Mammary epithelial cell (primary cell): ENCODE measurements at regions not wholly inside any gene's neighbourhood (a gene's known extent, or its start where the extent isn't known, plus 50 kb on each side); places are given as distances from the start of the nearest gene placed in this dataset.

Source experiments
- EZH2 ChIP-seq: IDR thresholded peaks from 2 replicates; pipeline ENCODE4 v1.6.1; 2012; ENCODE audit warnings: low read length, inconsistent platforms, borderline replicate concordance
- TF ChIP-seq, protein P1 (sequence below), 2 donors: IDR thresholded peaks in 1 of 2; conservative IDR thresholded peaks in 1 of 2; 2 replicates each; pipeline ENCODE4 v1.5.1; 2011 to 2012; ENCODE audit warnings: inconsistent platforms in 2 of 2, low read length in 2 of 2, mild to moderate bottlenecking in 2 of 2, control low read depth in 1 of 2, low read depth in 1 of 2; ENCODE audit not compliant: insufficient read depth in 1 of 2; ENCODE audit errors: extremely low read depth in 1 of 2

DNA sequence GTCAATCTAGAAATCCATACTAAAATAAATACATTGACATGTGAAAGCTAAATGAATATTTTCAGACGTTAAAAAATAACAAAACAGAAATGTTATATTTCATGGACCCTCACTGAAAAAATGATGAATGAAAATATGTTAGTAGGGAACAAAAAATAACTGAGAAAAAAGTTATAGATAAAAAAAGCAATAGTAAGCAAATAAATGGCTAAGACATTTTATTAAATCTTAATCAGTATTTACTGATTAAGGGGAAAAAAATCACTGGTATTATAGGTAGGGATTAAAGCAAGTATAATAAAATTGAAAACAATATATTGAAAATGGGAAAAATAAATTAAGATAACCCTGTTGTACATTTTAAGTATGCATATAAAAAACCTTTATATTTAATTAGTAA lies 468.1 kb upstream of the MANEA start:
- TF ChIP-seq, protein P1, sequence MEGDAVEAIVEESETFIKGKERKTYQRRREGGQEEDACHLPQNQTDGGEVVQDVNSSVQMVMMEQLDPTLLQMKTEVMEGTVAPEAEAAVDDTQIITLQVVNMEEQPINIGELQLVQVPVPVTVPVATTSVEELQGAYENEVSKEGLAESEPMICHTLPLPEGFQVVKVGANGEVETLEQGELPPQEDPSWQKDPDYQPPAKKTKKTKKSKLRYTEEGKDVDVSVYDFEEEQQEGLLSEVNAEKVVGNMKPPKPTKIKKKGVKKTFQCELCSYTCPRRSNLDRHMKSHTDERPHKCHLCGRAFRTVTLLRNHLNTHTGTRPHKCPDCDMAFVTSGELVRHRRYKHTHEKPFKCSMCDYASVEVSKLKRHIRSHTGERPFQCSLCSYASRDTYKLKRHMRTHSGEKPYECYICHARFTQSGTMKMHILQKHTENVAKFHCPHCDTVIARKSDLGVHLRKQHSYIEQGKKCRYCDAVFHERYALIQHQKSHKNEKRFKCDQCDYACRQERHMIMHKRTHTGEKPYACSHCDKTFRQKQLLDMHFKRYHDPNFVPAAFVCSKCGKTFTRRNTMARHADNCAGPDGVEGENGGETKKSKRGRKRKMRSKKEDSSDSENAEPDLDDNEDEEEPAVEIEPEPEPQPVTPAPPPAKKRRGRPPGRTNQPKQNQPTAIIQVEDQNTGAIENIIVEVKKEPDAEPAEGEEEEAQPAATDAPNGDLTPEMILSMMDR (conservative IDR thresholded peaks at IDR 0.05 in 1 of 2, IDR thresholded peaks at IDR 0.05 in 1 of 2; ENCODE audit: extremely low read depth in 1 of 2, insufficient read depth in 1 of 2, low read depth in 1 of 2, low read length in 2 of 2): no peak
- no peak for TF ChIP-seq EZH2
